HEK293 (cell line): ENCODE measurements at regions not wholly inside any gene's neighbourhood (a gene's known extent, or its start where the extent isn't known, plus 50 kb on each side); places are given as distances from the start of the nearest gene placed in this dataset.
A peak's percentile ranks its signal among the peaks of the same experiment; 100 is the strongest.

Source experiments
- CTCF ChIA-PET: fragments of 350-600 bp; formaldehyde crosslinking; extraction: SDS; loops from one replicate; lab custom pipeline; 2021; ENCODE audit warnings: antibody characterized with exemption; lab: Yijun Ruan, JAX
- POLR2A ChIA-PET: fragments of 300-600 bp; formaldehyde crosslinking; extraction: SDS; loops from one replicate; lab custom pipeline; 2020; ENCODE audit warnings: antibody characterized with exemption, inconsistent platforms; lab: Yijun Ruan, JAX
- H3K27ac ChIP-seq: fragments of 200-500 bp; sonication (Bioruptor generic); 2 replicates; pipeline ENCODE4 v1.5.1; 2014; ENCODE audit warnings: low read depth, low read length, control low read depth, inconsistent platforms; ENCODE audit errors: extremely low read depth
- H3K36me3 ChIP-seq, 2 experiments: fragments of 200-500 bp in 1 of 2; sonication (Bioruptor generic) in 1 of 2; 1 replicate in 1 of 2; 2 replicates in 1 of 2; pipeline ENCODE4 v1.5.1; 2014 to 2017; ENCODE audit warnings: inconsistent platforms in 2 of 2, low read length in 2 of 2; ENCODE audit not compliant: control insufficient read depth in 2 of 2, insufficient read depth in 1 of 2
- H3K4me1 ChIP-seq: fragments of 200-500 bp; sonication (Bioruptor generic); 2 replicates; pipeline ENCODE4 v1.5.1; 2014; ENCODE audit warnings: mild to moderate bottlenecking, low read length, inconsistent platforms; ENCODE audit not compliant: control insufficient read depth, insufficient read depth
- H3K4me3 ChIP-seq: 2 replicates; pipeline ENCODE4 v1.5.1; 2011; ENCODE audit warnings: low read depth, mild to moderate bottlenecking, control low read depth, low read length, moderate library complexity
- H3K9me3 ChIP-seq: fragments of 200-500 bp; sonication (Bioruptor generic); 2 replicates; pipeline ENCODE4 v1.5.1; 2014; ENCODE audit warnings: low read depth, low read length, inconsistent platforms; ENCODE audit not compliant: control insufficient read depth, insufficient read depth
- BCL11A ChIP-seq: fragments of 450-650 bp; formaldehyde crosslinking; IDR thresholded peaks from 2 replicates; pipeline ENCODE4 v1.5.1; 2016; ENCODE audit warnings: low read depth, missing biosample characterization, missing genetic modification characterization
- EGR2 ChIP-seq: fragments of 450-650 bp; formaldehyde crosslinking; IDR thresholded peaks from 2 replicates; pipeline ENCODE4 v1.5.1; 2016; ENCODE audit warnings: low read depth, missing biosample characterization, missing genetic modification characterization
- GLI2 ChIP-seq: fragments of 450-650 bp; formaldehyde crosslinking; IDR thresholded peaks from 2 replicates; pipeline ENCODE4; 2017; ENCODE audit warnings: missing biosample characterization, missing genetic modification characterization, low read depth, borderline replicate concordance
- KLF8 ChIP-seq: fragments of 450-650 bp; formaldehyde crosslinking; IDR thresholded peaks from 2 replicates; pipeline ENCODE4 v1.5.1; 2016; ENCODE audit warnings: missing biosample characterization, missing genetic modification characterization
- TCF7L2 ChIP-seq: IDR thresholded peaks from 2 replicates; pipeline ENCODE4 v1.6.1; 2011; ENCODE audit warnings: low read depth, mild to moderate bottlenecking, inconsistent platforms, low read length, moderate library complexity, borderline replicate concordance
- YY1 ChIP-seq: fragments of 450-650 bp; formaldehyde crosslinking; IDR thresholded peaks from 2 replicates; pipeline ENCODE4 v1.5.1; 2018; ENCODE audit warnings: missing biosample characterization, missing genetic modification characterization
- ZEB2 ChIP-seq: fragments of 450-650 bp; formaldehyde crosslinking; IDR thresholded peaks from 2 replicates; pipeline ENCODE4 v1.5.1; 2016; ENCODE audit warnings: missing biosample characterization, missing genetic modification characterization
- ZFP69B ChIP-seq: fragments of 450-650 bp; formaldehyde crosslinking; IDR thresholded peaks from 2 replicates; pipeline ENCODE4 v1.5.1; 2016; ENCODE audit warnings: missing biosample characterization, missing genetic modification characterization
- ZNF10 ChIP-seq: fragments of 450-650 bp; formaldehyde crosslinking; IDR thresholded peaks from 2 replicates; pipeline ENCODE4 v1.5.1; 2017; ENCODE audit warnings: missing biosample characterization, missing genetic modification characterization
- ZNF133 ChIP-seq: fragments of 450-650 bp; formaldehyde crosslinking; IDR thresholded peaks from 2 replicates; pipeline ENCODE4 v1.5.1; 2016; ENCODE audit warnings: missing biosample characterization, missing genetic modification characterization
- ZNF16 ChIP-seq: fragments of 450-650 bp; formaldehyde crosslinking; IDR thresholded peaks from 2 replicates; pipeline ENCODE4 v1.5.1; 2016; ENCODE audit warnings: low read depth, missing biosample characterization, missing genetic modification characterization
- ZNF184 ChIP-seq: fragments of 450-650 bp; IDR thresholded peaks from 2 replicates; pipeline ENCODE4 v1.5.1; 2018; ENCODE audit warnings: missing biosample characterization, mild to moderate bottlenecking, missing genetic modification characterization
- ZNF335 ChIP-seq: fragments of 450-650 bp; formaldehyde crosslinking; conservative IDR thresholded peaks from 2 replicates; pipeline ENCODE4 v1.5.1; 2016; ENCODE audit warnings: missing biosample characterization, missing genetic modification characterization
- ZNF366 ChIP-seq: fragments of 450-650 bp; formaldehyde crosslinking; conservative IDR thresholded peaks from 2 replicates; pipeline ENCODE4 v1.5.1; 2016; ENCODE audit warnings: missing biosample characterization, missing genetic modification characterization
- ZNF544 ChIP-seq: fragments of 450-650 bp; formaldehyde crosslinking; IDR thresholded peaks from 2 replicates; pipeline ENCODE4 v1.5.0; 2017; ENCODE audit warnings: missing biosample characterization, missing genetic modification characterization
- ZNF621 ChIP-seq: fragments of 450-650 bp; formaldehyde crosslinking; IDR thresholded peaks from 2 replicates; pipeline ENCODE4 v1.5.1; 2017; ENCODE audit warnings: missing biosample characterization, missing genetic modification characterization
- ZNF792 ChIP-seq: fragments of 450-650 bp; formaldehyde crosslinking; IDR thresholded peaks from 2 replicates; pipeline ENCODE4 v1.5.1; 2016; ENCODE audit warnings: missing biosample characterization, missing genetic modification characterization
- TF ChIP-seq, protein P1 (sequence below): fragments of 450-650 bp; formaldehyde crosslinking; IDR thresholded peaks from 2 replicates; pipeline ENCODE4 v1.5.1; 2017; ENCODE audit warnings: missing biosample characterization, missing genetic modification characterization
- TF ChIP-seq, protein P2 (sequence below): fragments of 450-650 bp; formaldehyde crosslinking; IDR thresholded peaks from 2 replicates; pipeline ENCODE4 v1.5.1; 2016; ENCODE audit warnings: missing biosample characterization, missing genetic modification characterization
- TF ChIP-seq, protein P3 (sequence below): fragments of 450-650 bp; formaldehyde crosslinking; IDR thresholded peaks from 2 replicates; pipeline ENCODE4 v1.5.1; 2016; ENCODE audit warnings: missing biosample characterization, missing genetic modification characterization, borderline replicate concordance
- TF ChIP-seq, protein P4 (sequence below): fragments of 450-650 bp; formaldehyde crosslinking; IDR thresholded peaks from 2 replicates; pipeline ENCODE4 v1.5.1; 2016; ENCODE audit warnings: missing biosample characterization, missing genetic modification characterization
- TF ChIP-seq, protein P5 (sequence below): fragments of 450-650 bp; IDR thresholded peaks from 2 replicates; pipeline ENCODE4 v1.5.1; 2018; ENCODE audit warnings: missing biosample characterization, missing genetic modification characterization
- TF ChIP-seq, protein P6 (sequence below): fragments of 450-650 bp; formaldehyde crosslinking; IDR thresholded peaks from 2 replicates; pipeline ENCODE4 v1.5.1; 2016; ENCODE audit warnings: missing biosample characterization, missing genetic modification characterization
- TF ChIP-seq, protein P7 (sequence below): fragments of 450-650 bp; formaldehyde crosslinking; IDR thresholded peaks from 2 replicates; pipeline ENCODE4 v1.5.1; 2016; ENCODE audit warnings: missing biosample characterization, missing genetic modification characterization

DNA sequence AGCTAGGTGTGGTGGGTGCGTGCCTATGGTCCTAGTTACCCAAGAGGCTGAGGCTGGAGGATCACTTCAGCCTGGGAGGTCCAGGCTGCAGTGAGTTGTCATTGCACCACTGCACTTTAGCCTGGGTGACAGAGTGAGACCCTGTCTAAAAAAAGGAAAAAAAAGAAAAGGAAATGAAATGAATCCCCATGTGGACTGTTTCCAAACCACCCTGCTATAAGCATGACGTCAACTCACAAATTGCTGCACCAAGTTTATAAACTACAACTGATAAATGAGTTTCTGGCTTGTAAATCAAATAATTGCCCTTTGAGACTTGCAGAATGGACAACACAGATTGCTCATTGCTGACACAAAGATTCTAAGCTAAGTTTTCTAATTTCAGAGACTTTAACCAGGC lies 51.0 kb upstream of the STK38L start (continued):
- TF ChIP-seq, protein P1, sequence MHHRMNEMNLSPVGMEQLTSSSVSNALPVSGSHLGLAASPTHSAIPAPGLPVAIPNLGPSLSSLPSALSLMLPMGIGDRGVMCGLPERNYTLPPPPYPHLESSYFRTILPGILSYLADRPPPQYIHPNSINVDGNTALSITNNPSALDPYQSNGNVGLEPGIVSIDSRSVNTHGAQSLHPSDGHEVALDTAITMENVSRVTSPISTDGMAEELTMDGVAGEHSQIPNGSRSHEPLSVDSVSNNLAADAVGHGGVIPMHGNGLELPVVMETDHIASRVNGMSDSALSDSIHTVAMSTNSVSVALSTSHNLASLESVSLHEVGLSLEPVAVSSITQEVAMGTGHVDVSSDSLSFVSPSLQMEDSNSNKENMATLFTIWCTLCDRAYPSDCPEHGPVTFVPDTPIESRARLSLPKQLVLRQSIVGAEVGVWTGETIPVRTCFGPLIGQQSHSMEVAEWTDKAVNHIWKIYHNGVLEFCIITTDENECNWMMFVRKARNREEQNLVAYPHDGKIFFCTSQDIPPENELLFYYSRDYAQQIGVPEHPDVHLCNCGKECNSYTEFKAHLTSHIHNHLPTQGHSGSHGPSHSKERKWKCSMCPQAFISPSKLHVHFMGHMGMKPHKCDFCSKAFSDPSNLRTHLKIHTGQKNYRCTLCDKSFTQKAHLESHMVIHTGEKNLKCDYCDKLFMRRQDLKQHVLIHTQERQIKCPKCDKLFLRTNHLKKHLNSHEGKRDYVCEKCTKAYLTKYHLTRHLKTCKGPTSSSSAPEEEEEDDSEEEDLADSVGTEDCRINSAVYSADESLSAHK (tag by site-specific recombination) = peak; percentile 78; the same call in 1 of the 2 replicates
- TF ChIP-seq, protein P2, sequence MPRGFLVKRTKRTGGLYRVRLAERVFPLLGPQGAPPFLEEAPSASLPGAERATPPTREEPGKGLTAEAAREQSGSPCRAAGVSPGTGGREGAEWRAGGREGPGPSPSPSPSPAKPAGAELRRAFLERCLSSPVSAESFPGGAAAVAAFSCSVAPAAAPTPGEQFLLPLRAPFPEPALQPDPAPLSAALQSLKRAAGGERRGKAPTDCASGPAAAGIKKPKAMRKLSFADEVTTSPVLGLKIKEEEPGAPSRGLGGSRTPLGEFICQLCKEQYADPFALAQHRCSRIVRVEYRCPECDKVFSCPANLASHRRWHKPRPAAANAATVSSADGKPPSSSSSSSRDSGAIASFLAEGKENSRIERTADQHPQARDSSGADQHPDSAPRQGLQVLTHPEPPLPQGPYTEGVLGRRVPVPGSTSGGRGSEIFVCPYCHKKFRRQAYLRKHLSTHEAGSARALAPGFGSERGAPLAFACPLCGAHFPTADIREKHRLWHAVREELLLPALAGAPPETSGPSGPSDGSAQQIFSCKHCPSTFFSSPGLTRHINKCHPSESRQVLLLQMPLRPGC = peak; percentile 56; the same call in 1 of the 2 replicates
- no peak for TF ChIP-seq ZNF792
- TF ChIP-seq ZEB2 (tag by site-specific recombination) = peak; percentile 70
- 0 out of 2 replicates have a peak, but pooled peaks have one; percentile 17 for TF ChIP-seq ZNF335
- peak; percentile 86 for TF ChIP-seq ZNF10
- no peak for TF ChIP-seq YY1 (tag by site-specific recombination)
- TF ChIP-seq, protein P3, sequence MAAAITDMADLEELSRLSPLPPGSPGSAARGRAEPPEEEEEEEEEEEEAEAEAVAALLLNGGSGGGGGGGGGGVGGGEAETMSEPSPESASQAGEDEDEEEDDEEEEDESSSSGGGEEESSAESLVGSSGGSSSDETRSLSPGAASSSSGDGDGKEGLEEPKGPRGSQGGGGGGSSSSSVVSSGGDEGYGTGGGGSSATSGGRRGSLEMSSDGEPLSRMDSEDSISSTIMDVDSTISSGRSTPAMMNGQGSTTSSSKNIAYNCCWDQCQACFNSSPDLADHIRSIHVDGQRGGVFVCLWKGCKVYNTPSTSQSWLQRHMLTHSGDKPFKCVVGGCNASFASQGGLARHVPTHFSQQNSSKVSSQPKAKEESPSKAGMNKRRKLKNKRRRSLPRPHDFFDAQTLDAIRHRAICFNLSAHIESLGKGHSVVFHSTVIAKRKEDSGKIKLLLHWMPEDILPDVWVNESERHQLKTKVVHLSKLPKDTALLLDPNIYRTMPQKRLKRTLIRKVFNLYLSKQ (tag by site-specific recombination) = no peak
- no peak for TF ChIP-seq ZNF184 (tag by site-specific recombination)
- TF ChIP-seq ZNF133 (tag by site-specific recombination) = no peak
- 0 out of 2 replicates have a peak, but pooled peaks have one; percentile 24 for TF ChIP-seq ZFP69B
- TF ChIP-seq, protein P4, sequence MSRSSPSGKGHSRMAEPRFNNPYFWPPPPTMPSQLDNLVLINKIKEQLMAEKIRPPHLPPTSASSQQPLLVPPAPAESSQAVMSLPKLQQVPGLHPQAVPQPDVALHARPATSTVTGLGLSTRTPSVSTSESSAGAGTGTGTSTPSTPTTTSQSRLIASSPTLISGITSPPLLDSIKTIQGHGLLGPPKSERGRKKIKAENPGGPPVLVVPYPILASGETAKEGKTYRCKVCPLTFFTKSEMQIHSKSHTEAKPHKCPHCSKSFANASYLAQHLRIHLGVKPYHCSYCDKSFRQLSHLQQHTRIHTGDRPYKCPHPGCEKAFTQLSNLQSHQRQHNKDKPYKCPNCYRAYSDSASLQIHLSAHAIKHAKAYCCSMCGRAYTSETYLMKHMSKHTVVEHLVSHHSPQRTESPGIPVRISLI (tag by site-specific recombination) = peak; percentile 94

DNA sequence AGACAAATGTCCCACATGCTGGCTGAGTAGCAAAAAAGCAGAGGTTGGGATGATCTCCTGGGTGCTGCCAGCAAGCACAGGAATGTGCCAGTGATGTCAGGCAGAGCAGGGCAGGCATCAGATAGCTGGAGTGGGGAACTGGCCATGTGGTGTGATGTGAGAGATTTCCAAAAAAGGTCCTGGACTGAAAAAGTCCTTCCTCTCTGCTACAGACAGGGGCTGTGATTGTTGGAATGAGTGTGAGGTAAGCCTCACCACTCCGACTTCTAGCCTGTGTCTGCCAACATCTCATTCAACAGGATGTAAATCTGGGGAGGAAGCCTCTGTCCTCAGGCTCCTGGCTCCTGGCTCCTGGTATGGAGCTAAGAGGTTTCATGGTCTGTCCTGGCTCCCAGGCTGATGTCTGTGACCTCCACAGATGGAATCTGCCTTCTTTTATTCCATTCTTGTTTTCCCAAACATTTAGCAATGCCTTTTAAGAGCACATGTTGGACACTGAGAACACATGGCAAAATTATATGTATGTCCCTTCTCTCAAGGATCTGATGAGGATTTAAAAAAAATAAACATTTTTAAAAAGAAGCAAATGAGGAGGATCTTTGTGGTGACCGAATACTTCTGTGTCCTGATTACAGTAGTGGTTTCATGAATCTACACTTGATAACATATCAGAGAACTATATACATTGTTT lies 50.1 kb upstream of the STK38L start:
- ChIA-PET POLR2A (interaction anchor here (0.6 to 1.7 kb wide), 5 partner anchors 12 to 24 kb away, joined by 3 to 4 read pairs (median 4); no protein-coding TSS in a partner anchor), CTCF (interaction anchor here (0.8 kb wide), 1 partner anchor 12 kb away, joined by 4 read pairs; no protein-coding TSS in a partner anchor)
- Histone ChIP-seq H3K27ac (no peak overlapping the region), H3K36me3 (no peaks in the 10 kb centered on the region), H3K4me1 (peaks cover 6% of the 10 kb centered on the region; the same call in 1 of the 2 replicates), H3K4me3 (no peak overlapping the region), H3K9me3 (no peaks in the 10 kb centered on the region)
- TF ChIP-seq, protein P5, sequence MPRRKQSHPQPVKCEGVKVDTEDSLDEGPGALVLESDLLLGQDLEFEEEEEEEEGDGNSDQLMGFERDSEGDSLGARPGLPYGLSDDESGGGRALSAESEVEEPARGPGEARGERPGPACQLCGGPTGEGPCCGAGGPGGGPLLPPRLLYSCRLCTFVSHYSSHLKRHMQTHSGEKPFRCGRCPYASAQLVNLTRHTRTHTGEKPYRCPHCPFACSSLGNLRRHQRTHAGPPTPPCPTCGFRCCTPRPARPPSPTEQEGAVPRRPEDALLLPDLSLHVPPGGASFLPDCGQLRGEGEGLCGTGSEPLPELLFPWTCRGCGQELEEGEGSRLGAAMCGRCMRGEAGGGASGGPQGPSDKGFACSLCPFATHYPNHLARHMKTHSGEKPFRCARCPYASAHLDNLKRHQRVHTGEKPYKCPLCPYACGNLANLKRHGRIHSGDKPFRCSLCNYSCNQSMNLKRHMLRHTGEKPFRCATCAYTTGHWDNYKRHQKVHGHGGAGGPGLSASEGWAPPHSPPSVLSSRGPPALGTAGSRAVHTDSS (tag by site-specific recombination) = no peak
- TF ChIP-seq KLF8 = no peak
- TF ChIP-seq, protein P6, sequence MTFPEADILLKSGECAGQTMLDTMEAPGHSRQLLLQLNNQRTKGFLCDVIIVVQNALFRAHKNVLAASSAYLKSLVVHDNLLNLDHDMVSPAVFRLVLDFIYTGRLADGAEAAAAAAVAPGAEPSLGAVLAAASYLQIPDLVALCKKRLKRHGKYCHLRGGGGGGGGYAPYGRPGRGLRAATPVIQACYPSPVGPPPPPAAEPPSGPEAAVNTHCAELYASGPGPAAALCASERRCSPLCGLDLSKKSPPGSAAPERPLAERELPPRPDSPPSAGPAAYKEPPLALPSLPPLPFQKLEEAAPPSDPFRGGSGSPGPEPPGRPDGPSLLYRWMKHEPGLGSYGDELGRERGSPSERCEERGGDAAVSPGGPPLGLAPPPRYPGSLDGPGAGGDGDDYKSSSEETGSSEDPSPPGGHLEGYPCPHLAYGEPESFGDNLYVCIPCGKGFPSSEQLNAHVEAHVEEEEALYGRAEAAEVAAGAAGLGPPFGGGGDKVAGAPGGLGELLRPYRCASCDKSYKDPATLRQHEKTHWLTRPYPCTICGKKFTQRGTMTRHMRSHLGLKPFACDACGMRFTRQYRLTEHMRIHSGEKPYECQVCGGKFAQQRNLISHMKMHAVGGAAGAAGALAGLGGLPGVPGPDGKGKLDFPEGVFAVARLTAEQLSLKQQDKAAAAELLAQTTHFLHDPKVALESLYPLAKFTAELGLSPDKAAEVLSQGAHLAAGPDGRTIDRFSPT (tag by site-specific recombination) = no peak
- no peak for TF ChIP-seq ZNF16 (tag by site-specific recombination)
- no peak for TF ChIP-seq TCF7L2
- no peak for TF ChIP-seq BCL11A (tag by site-specific recombination)
- no peak for TF ChIP-seq ZNF544 (tag by site-specific recombination)
- TF ChIP-seq, protein P7, sequence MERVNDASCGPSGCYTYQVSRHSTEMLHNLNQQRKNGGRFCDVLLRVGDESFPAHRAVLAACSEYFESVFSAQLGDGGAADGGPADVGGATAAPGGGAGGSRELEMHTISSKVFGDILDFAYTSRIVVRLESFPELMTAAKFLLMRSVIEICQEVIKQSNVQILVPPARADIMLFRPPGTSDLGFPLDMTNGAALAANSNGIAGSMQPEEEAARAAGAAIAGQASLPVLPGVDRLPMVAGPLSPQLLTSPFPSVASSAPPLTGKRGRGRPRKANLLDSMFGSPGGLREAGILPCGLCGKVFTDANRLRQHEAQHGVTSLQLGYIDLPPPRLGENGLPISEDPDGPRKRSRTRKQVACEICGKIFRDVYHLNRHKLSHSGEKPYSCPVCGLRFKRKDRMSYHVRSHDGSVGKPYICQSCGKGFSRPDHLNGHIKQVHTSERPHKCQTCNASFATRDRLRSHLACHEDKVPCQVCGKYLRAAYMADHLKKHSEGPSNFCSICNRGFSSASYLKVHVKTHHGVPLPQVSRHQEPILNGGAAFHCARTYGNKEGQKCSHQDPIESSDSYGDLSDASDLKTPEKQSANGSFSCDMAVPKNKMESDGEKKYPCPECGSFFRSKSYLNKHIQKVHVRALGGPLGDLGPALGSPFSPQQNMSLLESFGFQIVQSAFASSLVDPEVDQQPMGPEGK (tag by site-specific recombination) = no peak
- no peak for TF ChIP-seq ZNF366 (tag by site-specific recombination)
- no peak for TF ChIP-seq ZNF621 (tag by site-specific recombination)
- TF ChIP-seq EGR2 (tag by site-specific recombination) = no peak
- TF ChIP-seq GLI2 = no peak
